HG03457 (cell line): ENCODE measurements at regions not wholly inside any gene's neighbourhood (a gene's known extent, or its start where the extent isn't known, plus 50 kb on each side); places are given as distances from the start of the nearest gene placed in this dataset.
"Not testable (repeated sequence)": the region's sequence is repeated elsewhere in the genome, so short reads cannot be mapped to it uniquely, and the experiment has no call there.

Source experiments
- ATAC-seq: cut with Tn5 transposase; IDR thresholded peaks from one replicate; pipeline ENCODE4 v1.9.1; 2021; ENCODE audit warnings: moderate number of reproducible peaks; ENCODE audit not compliant: unreplicated experiment

DNA sequence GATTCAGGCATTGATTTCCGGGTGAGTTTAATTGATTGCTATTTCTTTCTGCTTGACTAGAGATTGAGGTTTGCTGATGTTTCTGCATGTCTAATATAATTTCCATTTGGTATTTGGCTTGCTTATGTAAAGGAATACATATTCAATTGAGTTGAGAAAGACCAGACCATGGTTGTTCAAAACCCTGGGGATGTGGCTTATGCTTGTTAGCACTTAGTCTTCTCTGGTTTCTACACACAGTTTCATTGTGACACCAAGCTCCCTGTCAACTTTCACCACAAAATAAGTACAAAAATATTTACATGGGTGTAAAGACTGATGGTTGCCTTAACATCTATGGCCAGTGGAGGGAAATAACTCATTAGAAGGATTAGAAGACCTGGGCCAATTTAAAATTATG, 209.6 kb downstream of the CDH26 start:
- ATAC-seq: no peak

DNA sequence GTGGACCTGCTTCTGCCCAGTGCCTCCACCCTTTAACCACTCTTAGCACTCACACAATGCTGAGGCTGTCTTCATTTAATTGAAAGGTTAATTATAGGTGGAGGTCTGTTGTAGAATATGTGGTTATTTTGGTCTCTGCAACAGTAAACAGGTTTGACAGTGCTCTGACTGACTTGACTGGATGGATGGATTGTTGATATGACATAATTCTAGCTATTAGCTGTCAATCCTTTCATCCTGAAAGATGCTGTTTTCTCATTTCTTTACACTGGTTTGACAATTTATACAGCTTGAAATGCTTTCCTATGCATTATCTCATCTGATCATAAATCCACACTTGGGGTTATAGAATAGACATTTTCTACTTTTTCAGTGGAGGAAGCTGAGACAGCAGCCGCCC, 210.7 kb downstream of the CDH26 start:
- ATAC-seq: no peak

DNA sequence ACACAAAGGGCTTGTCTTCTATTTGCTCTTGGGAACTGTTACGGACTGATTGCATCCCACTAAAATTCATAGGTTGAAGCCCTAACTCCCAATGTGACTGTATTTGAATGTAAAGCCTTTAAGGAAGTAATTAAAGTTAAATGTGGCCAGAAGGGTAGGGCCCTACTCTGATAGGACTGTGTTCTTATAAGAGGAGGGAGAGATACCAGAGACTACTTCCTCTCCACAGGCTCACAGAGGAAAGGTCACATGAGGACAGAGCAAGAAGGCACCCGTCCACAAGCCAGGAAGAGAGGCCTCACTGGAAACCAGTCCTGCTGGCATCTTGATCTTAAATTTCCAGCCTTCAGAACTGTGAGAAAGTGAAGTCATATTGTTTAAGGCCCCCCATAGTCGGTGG, 211.9 kb downstream of the CDH26 start:
- no peak for ATAC-seq

DNA sequence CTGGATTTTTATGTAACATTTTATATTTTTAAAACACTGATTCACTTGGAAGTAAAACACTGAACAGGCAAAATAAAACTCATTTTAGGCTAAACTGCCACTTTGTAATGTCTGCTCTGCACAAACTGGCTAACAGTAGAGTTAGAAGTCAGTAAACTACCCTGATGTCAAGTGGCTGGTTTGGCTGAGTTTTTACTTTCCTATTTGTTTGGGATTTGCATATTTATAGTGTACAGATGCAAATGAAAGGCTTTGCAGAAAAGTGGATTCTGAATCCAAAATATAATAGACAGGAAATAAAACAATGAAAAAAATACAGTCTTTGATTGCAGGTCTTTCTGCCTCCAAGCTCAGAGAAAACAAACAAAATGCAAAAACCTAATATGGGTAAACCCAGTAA, 213.1 kb downstream of the CDH26 start:
- ATAC-seq: no peak

DNA sequence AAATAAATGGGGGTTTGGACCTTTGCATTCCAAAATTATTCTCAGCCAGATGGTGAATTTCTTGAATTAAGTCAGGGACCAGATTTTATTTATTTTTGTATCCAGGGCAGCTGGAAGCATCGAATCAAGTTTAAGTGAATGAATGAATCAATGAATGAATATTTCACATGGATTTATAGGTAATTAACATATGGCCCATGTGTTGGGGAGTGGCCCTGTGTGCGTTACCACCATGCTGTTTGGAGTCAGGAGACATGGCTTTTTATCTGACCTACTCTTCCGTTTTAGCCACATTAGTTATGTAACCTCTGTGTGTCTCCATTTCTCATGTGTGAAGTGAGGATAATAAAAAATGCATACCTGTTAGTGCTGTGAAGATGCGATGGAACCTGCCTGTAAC, 213.5 kb downstream of the CDH26 start:
- ATAC-seq: no peak

DNA sequence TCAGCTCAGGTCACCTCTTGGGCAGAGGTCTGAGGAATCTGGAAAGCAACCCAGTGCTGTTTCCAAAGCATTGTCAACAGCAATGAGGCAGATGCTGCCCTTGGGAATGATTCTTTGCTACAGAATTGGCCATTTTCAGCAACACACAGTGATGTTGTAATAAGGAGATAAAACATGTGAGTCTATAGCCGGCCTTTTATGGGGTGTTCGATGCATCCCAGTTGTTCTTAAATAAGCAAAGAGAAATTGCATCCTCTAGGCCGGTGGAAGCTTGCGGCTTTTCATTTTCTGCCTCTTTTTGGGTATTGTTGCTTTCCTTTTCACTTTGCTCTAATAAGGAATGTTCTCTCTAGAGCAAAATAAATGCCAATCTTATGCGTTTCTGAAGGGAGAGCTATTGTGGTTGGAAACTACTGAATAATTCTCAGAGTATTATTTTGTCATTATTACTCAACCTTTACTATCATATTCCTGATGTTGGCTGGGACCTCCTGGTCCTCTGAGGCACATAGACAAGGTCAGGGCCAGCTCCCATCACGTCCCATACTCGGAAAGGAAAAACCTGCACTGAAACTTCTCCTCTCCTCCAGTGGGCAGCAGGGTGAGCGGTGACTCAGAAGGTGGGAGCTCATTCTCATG, 214.2 kb downstream of the CDH26 start:
- no peak for ATAC-seq

DNA sequence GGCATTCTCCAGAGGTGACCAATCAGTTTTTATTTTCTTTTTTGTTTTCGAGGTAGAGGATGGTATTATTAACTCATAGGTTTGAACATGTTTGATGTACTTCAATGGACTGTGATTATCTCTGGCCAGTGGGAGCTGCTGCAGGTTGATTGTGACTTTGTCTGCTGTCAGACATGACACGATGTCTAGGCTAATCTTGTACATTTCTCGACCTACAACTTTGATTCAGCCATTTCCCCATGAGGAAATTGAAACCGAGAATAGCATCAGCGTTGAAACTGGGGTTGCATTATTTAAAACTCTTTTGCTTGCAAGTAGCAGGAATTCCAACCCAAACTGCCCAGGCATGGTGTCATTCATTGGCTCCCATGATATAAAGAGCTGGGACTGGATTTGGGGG, 218.9 kb downstream of the CDH26 start:
- no peak for ATAC-seq

DNA sequence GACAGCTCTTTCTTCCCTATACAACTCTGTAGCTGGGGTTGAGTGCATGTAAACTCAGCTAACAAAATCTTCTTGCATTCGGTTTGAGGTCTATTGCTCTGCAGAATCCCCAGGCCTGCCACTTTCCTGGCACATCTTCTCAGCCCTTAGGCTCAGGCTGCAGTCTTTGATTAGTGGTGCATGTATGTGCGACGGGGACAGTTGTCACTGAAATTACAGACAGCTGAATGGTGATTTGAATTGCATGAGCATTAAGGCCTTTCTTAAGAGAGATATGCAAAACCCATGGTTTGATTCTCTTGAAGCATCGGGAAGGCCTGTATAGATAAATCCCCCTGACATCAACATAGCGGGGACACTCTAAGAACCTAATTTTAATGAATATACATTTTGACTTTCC, 222.8 kb downstream of the CDH26 start:
- ATAC-seq: no peak

DNA sequence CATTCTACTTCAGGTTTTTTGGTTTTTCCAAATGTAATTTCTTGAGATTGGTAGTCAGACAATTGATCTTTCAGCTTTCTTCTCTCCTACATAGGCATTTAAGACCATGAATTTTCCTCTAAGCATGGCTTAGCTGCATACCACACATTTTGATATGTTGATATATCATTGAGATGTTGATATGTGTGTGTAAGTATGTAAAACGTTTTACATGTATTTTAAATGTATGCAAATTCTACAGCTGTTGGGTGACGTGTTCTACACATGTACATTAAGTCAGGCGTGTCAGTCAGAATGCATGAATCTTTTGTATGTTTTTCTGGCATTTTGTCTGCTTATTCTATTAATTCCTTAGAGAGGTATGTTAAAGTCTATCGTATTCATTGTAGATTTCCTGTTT, 228.2 kb downstream of the CDH26 start:
- no peak for ATAC-seq

DNA sequence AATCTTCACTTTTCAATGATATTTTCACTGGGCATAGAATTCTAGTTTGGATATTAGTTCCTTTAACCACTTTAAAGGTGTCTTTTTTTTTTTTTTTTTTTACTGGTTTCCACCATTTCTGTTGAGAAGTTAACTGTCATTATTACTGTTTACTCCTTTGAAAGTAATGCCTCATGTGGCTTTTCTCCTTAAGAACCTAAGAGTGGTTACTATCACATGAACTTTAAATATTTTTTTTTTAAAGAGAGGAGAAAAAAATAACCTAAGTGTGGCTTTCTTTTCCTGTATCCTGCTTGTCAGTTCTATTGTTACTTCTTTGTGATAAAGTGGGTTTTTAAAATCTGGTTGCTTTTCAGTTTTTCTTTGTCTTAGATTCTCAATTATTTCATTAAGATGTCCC, 229.5 kb downstream of the CDH26 start:
- ATAC-seq: no peak

DNA sequence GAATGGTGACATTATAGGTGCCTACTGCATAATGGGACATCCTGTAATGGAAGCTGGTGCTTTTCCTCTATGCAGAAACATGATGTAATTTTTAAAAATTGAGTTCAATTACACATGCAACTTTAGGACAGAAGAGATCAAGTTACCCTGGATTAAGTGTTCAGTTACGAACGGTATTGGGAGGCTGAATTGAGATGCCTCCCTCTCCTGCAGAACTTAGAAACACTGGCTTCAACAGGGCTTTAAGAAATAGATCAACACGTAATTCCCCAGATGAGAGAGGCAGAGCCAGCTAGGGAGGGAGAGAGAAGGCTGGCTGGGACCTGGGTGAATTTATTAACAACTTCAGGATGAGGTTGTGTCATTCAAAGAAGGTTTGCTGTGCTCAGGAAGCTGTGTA, 232.8 kb downstream of the CDH26 start:
- ATAC-seq: no peak

DNA sequence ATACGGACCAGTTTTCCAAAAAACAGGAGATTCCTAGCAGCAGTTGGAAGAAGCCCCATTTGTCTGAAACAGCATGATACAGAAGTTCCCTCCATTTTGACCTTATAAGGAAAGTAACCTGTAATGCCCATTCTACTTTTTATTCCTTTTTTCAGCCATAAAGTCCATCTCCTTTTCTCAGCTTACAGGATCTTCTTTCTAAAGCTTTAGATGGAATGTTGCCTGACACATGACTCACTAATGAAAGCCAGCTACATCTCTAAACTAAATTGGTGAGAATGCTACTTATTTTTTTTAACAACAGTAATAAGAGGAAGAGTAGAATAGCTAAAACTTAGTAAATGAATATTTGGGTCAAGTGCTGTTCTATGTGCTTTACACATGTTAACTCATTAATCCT, 234.1 kb downstream of the CDH26 start:
- ATAC-seq: no peak

DNA sequence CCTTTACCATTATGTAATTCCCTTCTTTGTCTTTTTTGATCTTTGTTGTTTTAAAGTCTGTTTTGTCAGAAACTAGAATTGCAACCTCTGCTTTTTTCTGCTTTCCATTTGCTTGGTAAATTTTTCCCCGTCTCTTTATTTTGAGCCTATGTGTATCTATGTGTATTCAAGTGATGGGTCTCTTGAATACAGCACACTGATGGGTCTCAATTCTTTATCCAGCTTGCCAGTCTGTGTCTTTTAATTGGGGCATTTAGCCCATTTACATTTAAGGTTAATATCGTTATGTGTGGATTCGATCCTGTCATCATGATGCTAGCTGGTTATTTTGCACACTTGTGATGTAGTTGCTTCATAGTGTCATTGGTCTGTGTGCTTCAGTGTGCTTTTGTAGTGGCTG, 240.9 kb downstream of the CDH26 start:
- ATAC-seq: not testable (repeated sequence)

DNA sequence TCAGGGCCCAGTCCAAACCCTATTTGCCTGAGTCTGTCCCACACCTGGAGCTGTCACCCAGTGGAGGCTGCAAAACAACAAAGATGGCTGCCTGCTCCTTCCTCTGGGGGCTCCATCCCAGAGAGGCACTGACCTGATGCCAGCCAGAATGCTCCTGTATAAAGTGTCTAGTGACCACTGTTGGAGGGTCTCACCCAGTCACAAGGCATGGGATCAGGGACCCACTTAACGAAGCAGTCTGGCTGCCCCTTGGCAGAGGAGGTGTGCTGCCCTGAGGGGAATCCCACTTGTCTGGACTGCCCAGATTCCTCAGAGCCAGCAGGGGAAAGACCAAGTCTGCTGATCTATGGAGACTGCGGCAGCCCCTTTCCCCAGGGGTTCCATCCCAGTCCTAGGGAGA, 241.6 kb downstream of the CDH26 start:
- no peak for ATAC-seq

DNA sequence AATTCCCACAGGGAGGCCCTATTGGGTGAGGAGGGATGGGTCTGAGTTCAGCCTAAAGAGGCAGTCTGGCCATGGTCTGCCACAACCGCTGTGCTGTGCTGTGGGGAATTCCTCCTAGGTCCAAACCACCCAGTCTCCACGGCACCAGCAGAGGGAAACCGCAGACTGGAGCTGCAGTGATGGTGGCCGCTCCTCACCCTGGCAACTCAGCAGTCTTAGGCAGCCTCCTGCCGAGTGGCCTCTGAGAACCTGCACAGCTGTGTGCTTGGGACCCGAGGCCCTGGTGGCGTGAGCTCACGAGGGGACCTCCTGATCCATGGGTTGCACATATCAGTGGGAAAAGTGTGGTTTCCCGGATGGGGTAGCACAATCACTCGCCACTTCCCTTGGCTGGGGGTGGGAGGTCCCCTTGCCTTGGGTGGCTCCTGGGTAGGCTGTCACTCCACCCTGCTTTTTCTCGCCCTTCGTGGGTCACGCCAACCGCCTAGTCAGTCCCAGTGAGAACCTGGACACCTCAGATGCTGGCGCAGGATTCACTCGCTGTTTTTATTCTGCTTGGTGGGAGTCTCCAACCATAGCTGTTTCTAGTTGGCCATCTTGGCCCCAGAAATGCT, 242.2 kb downstream of the CDH26 start:
- ATAC-seq: no peak

DNA sequence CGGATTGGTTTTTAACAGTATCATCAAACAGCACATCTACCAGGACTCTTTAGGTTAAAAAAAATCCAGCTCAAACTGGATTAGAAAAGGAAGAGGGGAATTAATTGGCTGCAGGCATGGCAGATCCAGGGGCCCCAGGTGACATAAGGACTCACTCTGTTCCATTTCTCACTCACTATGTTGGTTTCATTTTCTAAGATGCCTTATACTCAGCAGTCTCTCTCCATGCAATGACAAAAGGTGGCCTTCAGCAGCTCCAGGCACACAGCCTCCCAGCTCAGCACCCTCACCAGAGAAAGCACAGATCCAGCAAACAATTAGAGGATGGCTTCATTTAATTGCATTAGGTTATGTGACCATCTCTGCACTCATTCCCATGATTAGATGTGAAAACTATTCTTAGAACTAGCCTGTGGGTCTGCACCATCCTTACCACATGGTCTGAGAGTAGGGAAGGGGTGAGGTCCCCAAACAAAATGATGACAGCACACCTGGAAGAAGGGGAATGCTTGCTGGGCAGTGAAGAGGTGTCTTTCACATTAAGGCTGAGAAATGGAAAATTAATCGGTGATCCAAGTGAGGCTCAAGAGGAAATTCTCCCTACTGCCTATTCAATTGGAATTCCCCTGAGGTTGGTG, 243.1 kb downstream of the CDH26 start:
- no peak for ATAC-seq

DNA sequence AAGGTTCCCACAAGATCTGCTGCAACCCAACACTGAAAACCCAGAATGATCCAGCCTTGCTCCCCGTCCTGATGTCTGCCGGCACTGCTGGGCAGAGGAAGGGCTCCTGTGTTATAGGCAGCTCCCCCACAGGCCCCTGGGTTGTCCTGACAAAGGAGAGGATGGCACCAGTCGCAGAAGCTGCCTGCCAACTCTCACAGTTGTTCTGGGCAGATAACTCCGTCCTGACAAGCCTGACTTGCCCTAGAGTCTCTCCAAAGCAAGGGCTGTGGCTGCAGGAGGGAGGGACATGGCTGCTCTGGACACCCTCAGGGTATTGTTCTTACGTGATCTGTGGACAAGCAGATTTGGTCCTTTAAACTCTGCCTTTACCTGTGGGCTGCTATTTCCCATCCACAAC, 243.8 kb downstream of the CDH26 start:
- ATAC-seq: no peak

DNA sequence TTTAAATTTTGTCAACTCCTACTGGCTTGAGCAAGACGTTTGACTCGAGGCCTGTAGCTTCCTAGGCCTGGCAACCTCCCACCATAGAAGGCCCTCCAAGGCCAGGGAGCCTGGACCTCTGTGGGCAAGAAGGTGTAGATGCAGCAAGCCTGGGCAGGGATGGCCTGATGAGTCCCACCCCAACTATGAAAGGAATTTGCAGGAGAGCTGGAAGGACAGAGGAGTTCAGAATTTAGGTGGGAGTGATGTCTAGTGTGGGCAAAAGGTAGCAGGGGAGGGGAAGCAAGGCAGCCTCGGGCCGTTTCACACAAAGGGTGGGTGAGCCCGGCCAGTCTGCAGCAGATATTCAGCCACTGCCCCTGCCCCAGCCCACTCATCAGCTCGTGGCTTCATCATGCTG, 245.2 kb downstream of the CDH26 start:
- no peak for ATAC-seq

DNA sequence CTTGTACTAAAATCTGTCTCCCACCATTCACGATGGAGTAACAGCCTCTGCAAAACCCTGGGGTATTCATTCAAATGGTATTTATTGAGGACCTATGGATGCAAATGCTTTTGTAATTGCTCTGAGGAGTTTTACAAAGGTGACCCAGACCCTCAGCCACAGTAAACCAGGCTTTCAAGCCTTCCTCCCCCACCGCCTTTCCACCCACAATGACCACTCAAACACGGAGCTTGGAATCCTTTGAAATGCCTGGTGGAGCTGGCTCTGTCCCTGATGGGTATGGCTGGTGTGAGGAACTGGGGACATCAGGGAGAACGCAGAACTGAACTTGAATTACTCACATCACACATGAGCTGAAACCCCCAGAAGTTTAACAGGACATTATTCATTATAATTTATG, 246.4 kb downstream of the CDH26 start:
- ATAC-seq: no peak

DNA sequence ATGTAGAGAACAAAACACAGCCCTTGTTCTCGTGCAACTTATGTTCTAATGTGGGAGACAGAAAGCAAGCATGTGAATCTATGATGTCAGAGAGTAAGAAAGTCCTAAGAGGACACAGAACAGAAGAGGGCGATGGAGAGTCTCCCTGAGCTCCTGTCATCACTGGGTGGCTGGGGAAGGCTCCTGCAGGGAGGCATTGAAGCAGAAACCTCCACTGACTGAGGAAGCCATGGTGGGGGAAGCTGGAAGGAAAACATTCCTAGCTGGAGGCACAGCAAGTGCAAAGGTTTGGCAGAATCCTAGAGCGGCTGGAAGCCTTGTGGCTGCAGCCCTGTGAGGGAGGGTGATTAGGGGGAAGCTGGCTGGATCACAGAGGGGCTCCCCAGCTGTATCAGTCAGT, 248.0 kb downstream of the CDH26 start:
- ATAC-seq: no peak

DNA sequence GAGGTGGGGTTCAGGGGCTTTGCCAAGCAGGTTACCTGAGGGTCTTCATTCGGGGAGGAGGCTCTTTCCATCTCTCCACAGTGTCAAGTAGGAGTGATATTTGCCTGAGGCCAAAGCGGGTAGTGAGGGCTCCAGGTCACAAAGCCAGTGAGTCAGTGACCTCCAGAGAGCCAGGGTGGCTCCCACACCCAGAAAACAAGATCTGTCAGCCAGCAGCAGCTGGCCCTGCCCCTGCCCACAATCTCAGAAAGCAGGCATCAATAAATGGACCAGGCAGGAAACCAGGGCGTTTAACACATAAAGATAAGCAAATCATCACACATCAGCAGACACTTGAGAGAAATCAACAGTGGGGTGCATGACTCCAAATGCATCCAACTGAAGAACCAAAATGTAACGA, 250.8 kb downstream of the CDH26 start:
- ATAC-seq: no peak

DNA sequence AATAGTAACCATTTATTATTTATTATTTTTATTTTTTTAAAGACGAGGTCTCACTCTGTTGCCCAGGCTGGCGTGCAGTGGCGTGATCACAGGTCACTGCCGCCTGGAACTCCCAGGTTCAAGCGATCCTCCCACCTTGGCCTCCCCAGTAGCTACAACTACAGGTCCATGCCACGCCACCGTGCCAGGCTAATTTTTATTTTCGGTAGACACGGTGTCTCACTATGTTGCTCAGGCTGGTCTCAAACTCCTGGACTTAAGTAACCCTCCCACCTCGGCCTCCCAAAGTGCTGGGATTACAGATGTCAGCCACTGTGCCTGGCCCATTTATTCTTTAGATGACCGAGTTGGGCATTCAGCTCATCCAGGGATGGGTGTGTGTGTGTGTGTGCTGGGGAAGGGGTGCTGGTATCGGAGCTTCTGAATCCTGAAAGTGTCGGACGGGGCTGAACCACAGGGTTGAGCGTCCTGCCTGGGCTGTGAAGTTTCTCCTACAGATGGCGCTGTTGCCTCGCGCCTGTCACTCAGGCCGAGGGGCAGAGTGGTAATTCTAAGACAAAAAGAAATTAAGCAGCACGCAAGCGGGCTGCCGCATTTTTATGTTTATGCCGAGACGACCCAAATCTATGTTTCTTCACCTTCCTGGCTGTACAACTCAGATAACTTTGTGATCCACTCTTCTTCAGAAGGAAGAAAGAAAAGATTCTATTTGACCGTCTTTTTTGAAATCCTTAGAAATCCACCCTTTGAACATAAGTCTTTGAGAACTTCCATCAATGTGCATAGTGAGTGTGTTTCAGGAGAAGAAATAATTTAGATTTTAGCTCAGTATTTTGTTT, 252.8 kb downstream of the CDH26 start:
- peak; percentile 51 for ATAC-seq
